ENCODE measurements at regions not wholly inside any gene's neighbourhood (a gene's known extent, or its start where the extent isn't known, plus 50 kb on each side); places are given as distances from the start of the nearest gene placed in this dataset.

- H3K27me3 ChIP-seq, result no peaks in the 10 kb centered on the region
- H3K4me3 ChIP-seq, result no peak overlapping the region
- no peaks in the 10 kb centered on the region for H3K36me3 ChIP-seq
- H3K27ac ChIP-seq, result peak overlapping the region; percentile 3 to 58
- TF ChIP-seq POLR2A (IDR thresholded peaks at IDR 0.05), result no peak
- no peak for TF ChIP-seq CTCF (IDR thresholded peaks at IDR 0.05)
- no peak for TF ChIP-seq POLR2AphosphoS5 (IDR thresholded peaks at IDR 0.05)
- intact Hi-C loops (cut with DNase I; ENCODE audit: low total_unique reads), result loop anchor here (10.0 kb wide), 1 partner anchor 1655 kb away; no protein-coding TSS in a partner anchor
- H3K9me3 ChIP-seq, result no peaks in the 10 kb centered on the region
- no peak for DNase-seq (ENCODE audit: low spot score in 2 of 2)
- H3K4me1 ChIP-seq, result peaks cover 0 to 3% of the 10 kb centered on the region in 2 donors
Observed at GRCh38 chr10:21260066-21260465, 265.4 kb downstream of the SKIDA1 start.

- Histone ChIP-seq H3K27ac (no peak overlapping the region), H3K4me3 (no peak overlapping the region), H3K4me1 (peaks cover 0 to 3% of the 10 kb centered on the region in 2 donors), H3K27me3 (no peaks in the 10 kb centered on the region), H3K36me3 (no peaks in the 10 kb centered on the region), H3K9me3 (no peaks in the 10 kb centered on the region)
- intact Hi-C loops (cut with DNase I; ENCODE audit: low total_unique reads), result no loop called here
- TF ChIP-seq CTCF (IDR thresholded peaks at IDR 0.05) (no peak), POLR2A (IDR thresholded peaks at IDR 0.05) (no peak), POLR2AphosphoS5 (IDR thresholded peaks at IDR 0.05) (no peak)
- no peak for DNase-seq (ENCODE audit: low spot score in 2 of 2)
Observed at GRCh38 chr10:21257919-21258318, 267.6 kb downstream of the SKIDA1 start.

GRCh38 chr10:21257191-21257590 is 268.3 kb downstream of the SKIDA1 start:
- intact Hi-C loops (cut with DNase I; ENCODE audit: low total_unique reads), result no loop called here
- no peak overlapping the region for H3K4me3 ChIP-seq
- no peaks in the 10 kb centered on the region for H3K27me3 ChIP-seq
- H3K4me1 ChIP-seq, result peaks cover 0 to 3% of the 10 kb centered on the region in 2 donors
- TF ChIP-seq POLR2AphosphoS5 (IDR thresholded peaks at IDR 0.05) (no peak), CTCF (IDR thresholded peaks at IDR 0.05) (no peak), POLR2A (IDR thresholded peaks at IDR 0.05) (no peak)
- H3K27ac ChIP-seq, result no peak overlapping the region
- DNase-seq (ENCODE audit: low spot score in 2 of 2), result no peak
- no peaks in the 10 kb centered on the region for H3K9me3 ChIP-seq
- H3K36me3 ChIP-seq, result no peaks in the 10 kb centered on the region

DNA sequence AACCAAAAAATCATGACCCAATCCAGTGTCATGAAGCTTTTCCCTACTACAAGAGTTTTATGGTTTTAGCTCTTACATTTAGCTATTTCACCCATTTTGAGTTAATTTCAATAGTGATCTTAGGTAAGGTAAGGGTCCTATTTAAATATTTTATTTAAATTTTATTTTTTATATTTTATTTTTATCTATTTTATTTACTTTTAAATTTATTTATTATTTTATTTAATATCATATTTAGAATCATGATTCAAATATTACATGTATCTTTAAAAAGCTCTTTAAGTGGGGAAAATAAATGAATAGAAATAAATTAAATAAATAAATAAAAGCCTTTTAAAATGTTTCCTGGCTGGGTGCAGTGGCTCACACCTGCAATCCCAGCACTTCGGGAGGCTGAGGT is 276.0 kb downstream of the SKIDA1 start:
- Histone ChIP-seq H3K4me3 (no peak overlapping the region), H3K27me3 (no peaks in the 10 kb centered on the region), H3K9me3 (no peaks in the 10 kb centered on the region), H3K4me1 (no peaks in the 10 kb centered on the region), H3K27ac (no peak overlapping the region), H3K36me3 (no peaks in the 10 kb centered on the region)
- no peak for DNase-seq (ENCODE audit: low spot score in 2 of 2)
- TF ChIP-seq POLR2AphosphoS5 (IDR thresholded peaks at IDR 0.05) (no peak), CTCF (IDR thresholded peaks at IDR 0.05) (no peak), POLR2A (IDR thresholded peaks at IDR 0.05) (no peak)
- intact Hi-C loops (cut with DNase I; ENCODE audit: low total_unique reads), result no loop called here

- Histone ChIP-seq H3K27ac (no peak overlapping the region), H3K27me3 (no peaks in the 10 kb centered on the region), H3K36me3 (no peaks in the 10 kb centered on the region), H3K4me1 (no peaks in the 10 kb centered on the region), H3K9me3 (no peaks in the 10 kb centered on the region), H3K4me3 (no peak overlapping the region)
- no peak for DNase-seq (ENCODE audit: low spot score in 2 of 2)
- TF ChIP-seq CTCF (IDR thresholded peaks at IDR 0.05), result no peak
- TF ChIP-seq POLR2A (IDR thresholded peaks at IDR 0.05), result no peak
- no peak for TF ChIP-seq POLR2AphosphoS5 (IDR thresholded peaks at IDR 0.05)
- intact Hi-C loops (cut with DNase I; ENCODE audit: low total_unique reads), result no loop called here
Observed at GRCh38 chr10:21247592-21247991, 277.9 kb downstream of the SKIDA1 start.

All from breast epithelium (tissue), 4 donors.